DOHH2 (cell line): ENCODE measurements at regions not wholly inside any gene's neighbourhood (a gene's known extent, or its start where the extent isn't known, plus 50 kb on each side); places are given as distances from the start of the nearest gene placed in this dataset.

Experiments
- H3F3A ChIP-seq: fragments of 200-600 bp; sonication (generic), shearing (Covaris generic); 2 replicates; pipeline ENCODE4 v1.6.0; 2016; ENCODE audit warnings: antibody characterized with exemption, mild to moderate bottlenecking; ENCODE audit not compliant: control insufficient read depth, insufficient read depth
- H3K27ac ChIP-seq: fragments of 200-600 bp; sonication (generic); 2 replicates; pipeline ENCODE4 v1.5.1; 2014; ENCODE audit warnings: low read depth, mild to moderate bottlenecking, low read length, moderate library complexity
- H3K27me3 ChIP-seq: fragments of 200-600 bp; sonication (generic); 2 replicates; pipeline ENCODE4 v1.6.1; 2014; ENCODE audit warnings: mild to moderate bottlenecking, low read length, mixed read lengths; ENCODE audit not compliant: control insufficient read depth
- H3K36me3 ChIP-seq: fragments of 200-600 bp; sonication (generic); 2 replicates; pipeline ENCODE4 v1.6.1; 2014; ENCODE audit warnings: mild to moderate bottlenecking, low read length, moderate library complexity, mixed read lengths; ENCODE audit not compliant: control insufficient read depth
- H3K4me1 ChIP-seq: fragments of 200-600 bp; sonication (generic); 2 replicates; pipeline ENCODE4 v1.6.1; 2014; ENCODE audit warnings: mild to moderate bottlenecking, low read length, mixed read lengths; ENCODE audit not compliant: control insufficient read depth
- H3K4me2 ChIP-seq: fragments of 200-600 bp; sonication (generic); 2 replicates; pipeline ENCODE4 v1.6.0; 2014; ENCODE audit warnings: mild to moderate bottlenecking, low read length, moderate library complexity
- H3K4me3 ChIP-seq: fragments of 200-600 bp; sonication (generic); 2 replicates; pipeline ENCODE4 v1.5.1; 2014; ENCODE audit warnings: mild to moderate bottlenecking, low read length, mixed read lengths
- H3K79me2 ChIP-seq: fragments of 200-600 bp; sonication (generic); 2 replicates; pipeline ENCODE4 v1.6.1; 2014; ENCODE audit warnings: mild to moderate bottlenecking, low read length, mixed read lengths; ENCODE audit not compliant: control insufficient read depth
- H3K9me2 ChIP-seq: fragments of 200-600 bp; sonication (generic); replicated peaks from 2 replicates; pipeline ENCODE4 v1.6.1; 2014; ENCODE audit warnings: mild to moderate bottlenecking, low read length, mixed read lengths; ENCODE audit not compliant: control insufficient read depth
- H3K9me3 ChIP-seq: fragments of 200-600 bp; sonication (generic); 2 replicates; pipeline ENCODE4 v1.6.1; 2014; ENCODE audit warnings: antibody characterized with exemption, low read length, mixed read lengths; ENCODE audit not compliant: control insufficient read depth, insufficient read depth
- H4K20me1 ChIP-seq: fragments of 200-600 bp; sonication (generic); 2 replicates; pipeline ENCODE4 v1.6.0; 2014; ENCODE audit warnings: low read depth, mild to moderate bottlenecking, antibody characterized with exemption, low read length, moderate library complexity; ENCODE audit not compliant: control insufficient read depth, insufficient read depth
- EZH2phosphoT487 ChIP-seq: fragments of 200-600 bp; sonication (generic); IDR thresholded peaks from 2 replicates; pipeline ENCODE4 v1.6.1; 2017; ENCODE audit warnings: borderline replicate concordance, mild to moderate bottlenecking, antibody characterized with exemption, low read length, moderate library complexity, mixed read lengths
- TF ChIP-seq, protein P1 (sequence below): fragments of 200-600 bp; sonication (generic); IDR thresholded peaks from one replicate; pipeline ENCODE4 v1.5.1; 2014; ENCODE audit warnings: antibody characterized with exemption, mild to moderate bottlenecking, low read depth, low read length; ENCODE audit not compliant: poor library complexity, severe bottlenecking

DNA sequence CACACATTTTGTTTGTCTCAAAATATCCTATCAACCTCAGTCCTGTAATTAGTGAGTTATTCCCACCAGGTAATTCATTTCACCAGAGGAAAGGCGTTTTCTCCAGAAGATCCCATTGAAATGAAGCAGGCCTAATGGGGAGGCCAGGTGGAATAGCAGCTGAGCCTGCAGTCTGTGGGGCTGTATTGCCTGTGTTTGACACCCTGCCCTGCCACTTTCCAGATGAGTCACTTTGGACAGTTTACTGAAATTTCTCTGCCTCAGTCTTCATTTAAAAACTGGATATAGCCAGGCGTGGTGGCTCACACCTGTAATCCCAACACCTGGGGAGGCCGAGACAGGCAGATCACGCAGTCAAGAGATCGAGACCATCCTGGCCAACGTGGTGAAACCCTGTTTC is 78.1 kb upstream of the PPP2R5A start:
- Histone ChIP-seq H4K20me1 (no peaks in the 10 kb centered on the region), H3K36me3 (no peaks in the 10 kb centered on the region), H3K4me2 (no peak overlapping the region), H3F3A (no peaks in the 10 kb centered on the region), H3K9me2 (no peaks in the 10 kb centered on the region), H3K4me3 (no peak overlapping the region), H3K27ac (no peak overlapping the region), H3K79me2 (no peaks in the 10 kb centered on the region), H3K9me3 (no peaks in the 10 kb centered on the region), H3K27me3 (0 out of 2 replicates have a peak, but pooled peaks cover 2% of the 10 kb centered on the region), H3K4me1 (no peaks in the 10 kb centered on the region)
- TF ChIP-seq, protein P1, sequence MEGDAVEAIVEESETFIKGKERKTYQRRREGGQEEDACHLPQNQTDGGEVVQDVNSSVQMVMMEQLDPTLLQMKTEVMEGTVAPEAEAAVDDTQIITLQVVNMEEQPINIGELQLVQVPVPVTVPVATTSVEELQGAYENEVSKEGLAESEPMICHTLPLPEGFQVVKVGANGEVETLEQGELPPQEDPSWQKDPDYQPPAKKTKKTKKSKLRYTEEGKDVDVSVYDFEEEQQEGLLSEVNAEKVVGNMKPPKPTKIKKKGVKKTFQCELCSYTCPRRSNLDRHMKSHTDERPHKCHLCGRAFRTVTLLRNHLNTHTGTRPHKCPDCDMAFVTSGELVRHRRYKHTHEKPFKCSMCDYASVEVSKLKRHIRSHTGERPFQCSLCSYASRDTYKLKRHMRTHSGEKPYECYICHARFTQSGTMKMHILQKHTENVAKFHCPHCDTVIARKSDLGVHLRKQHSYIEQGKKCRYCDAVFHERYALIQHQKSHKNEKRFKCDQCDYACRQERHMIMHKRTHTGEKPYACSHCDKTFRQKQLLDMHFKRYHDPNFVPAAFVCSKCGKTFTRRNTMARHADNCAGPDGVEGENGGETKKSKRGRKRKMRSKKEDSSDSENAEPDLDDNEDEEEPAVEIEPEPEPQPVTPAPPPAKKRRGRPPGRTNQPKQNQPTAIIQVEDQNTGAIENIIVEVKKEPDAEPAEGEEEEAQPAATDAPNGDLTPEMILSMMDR: no peak
- no peak for TF ChIP-seq EZH2phosphoT487

- Histone ChIP-seq H3K4me1 (no peaks in the 10 kb centered on the region), H3F3A (no peaks in the 10 kb centered on the region), H3K27me3 (0 out of 2 replicates have a peak, but pooled peaks cover 2% of the 10 kb centered on the region), H4K20me1 (no peaks in the 10 kb centered on the region), H3K9me3 (no peaks in the 10 kb centered on the region), H3K79me2 (no peaks in the 10 kb centered on the region), H3K36me3 (no peaks in the 10 kb centered on the region), H3K9me2 (no peaks in the 10 kb centered on the region), H3K4me2 (no peak overlapping the region), H3K27ac (no peak overlapping the region), H3K4me3 (no peak overlapping the region)
- TF ChIP-seq, protein P1: no peak
- no peak for TF ChIP-seq EZH2phosphoT487
Measured at GRCh38 chr1:212207822-212208520, 77.2 kb upstream of the PPP2R5A start.

DNA sequence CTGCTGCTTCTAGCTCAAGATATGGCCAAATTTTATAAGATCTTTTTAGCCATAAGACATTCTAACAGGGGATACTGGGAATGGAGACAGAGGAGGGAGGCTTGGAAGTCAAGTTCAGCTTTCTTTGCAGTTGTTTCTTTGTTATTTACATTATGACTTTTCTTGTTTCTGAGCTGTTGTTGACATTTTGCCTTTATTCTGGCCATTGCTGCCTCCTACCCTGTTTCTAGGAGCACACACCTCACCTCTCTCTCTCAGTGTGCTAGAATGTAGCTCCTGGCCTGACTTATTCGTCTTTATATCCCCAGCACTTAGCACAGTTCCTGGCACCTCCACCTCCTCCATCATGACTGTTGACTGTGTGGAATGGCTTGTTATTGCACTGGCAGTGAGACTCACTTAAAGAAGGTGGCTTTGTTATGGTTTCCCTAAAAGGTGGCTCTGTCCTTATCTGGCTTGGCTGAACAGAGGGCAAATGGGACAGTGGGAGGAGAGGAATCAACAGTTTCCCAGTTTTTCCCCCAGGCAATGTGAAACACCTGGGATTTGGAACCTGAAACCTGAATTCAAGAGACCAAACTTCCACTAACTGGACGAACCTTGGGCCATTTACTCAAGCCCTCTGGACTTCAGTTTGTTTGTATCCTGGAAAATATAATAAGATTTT is 76.1 kb upstream of the PPP2R5A start:
- Histone ChIP-seq H4K20me1 (no peaks in the 10 kb centered on the region), H3K4me1 (no peaks in the 10 kb centered on the region), H3K9me3 (no peaks in the 10 kb centered on the region), H3K4me2 (no peak overlapping the region), H3K79me2 (no peaks in the 10 kb centered on the region), H3K9me2 (no peaks in the 10 kb centered on the region), H3K27ac (no peak overlapping the region), H3K4me3 (no peak overlapping the region), H3K36me3 (no peaks in the 10 kb centered on the region), H3F3A (no peaks in the 10 kb centered on the region), H3K27me3 (0 out of 2 replicates have a peak, but pooled peaks cover 3% of the 10 kb centered on the region)
- no peak for TF ChIP-seq EZH2phosphoT487
- TF ChIP-seq, protein P1: no peak
